Thyroid gland (tissue), 4 donors: ENCODE measurements at regions not wholly inside any gene's neighbourhood (a gene's known extent, or its start where the extent isn't known, plus 50 kb on each side); places are given as distances from the start of the nearest gene placed in this dataset.

Experiments
- POLR2A ChIP-seq, 2 donors: fragments of 450-650 bp; IDR thresholded peaks; one replicate each; pipeline ENCODE4 v1.6.1; 2017; ENCODE audit warnings: antibody characterized with exemption in 2 of 2, mild to moderate bottlenecking in 2 of 2, moderate library complexity in 1 of 2
- TF ChIP-seq, protein P1 (sequence below), 6 experiments: fragments of 200-600 bp in 3 of 6; fragments of 450-650 bp in 3 of 6; sonication (generic) in 3 of 6; IDR thresholded peaks; one replicate each; pipeline ENCODE4 v1.5.1; 2016 to 2019; ENCODE audit warnings: antibody characterized with exemption in 6 of 6, mild to moderate bottlenecking in 2 of 6, inconsistent platforms in 1 of 6, moderate library complexity in 1 of 6

DNA sequence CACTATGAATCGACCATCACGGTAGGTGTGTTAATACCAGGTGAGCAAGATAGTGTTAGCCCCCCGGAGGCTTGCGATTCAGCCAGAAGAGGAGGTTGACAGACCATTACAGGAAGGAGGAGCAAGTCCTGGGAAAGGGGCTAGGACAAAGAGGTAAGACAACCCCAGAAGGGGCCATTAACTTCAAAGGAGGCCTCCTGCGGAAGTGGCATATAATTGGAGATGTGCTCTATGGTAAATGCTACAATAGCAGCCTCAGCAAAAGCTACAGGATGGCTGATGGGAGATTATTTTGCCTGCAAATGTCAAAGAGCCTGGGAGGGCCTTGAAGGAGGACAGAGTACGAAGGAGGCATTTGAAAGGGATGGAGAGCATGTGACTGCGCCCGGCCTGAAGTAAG, 108.6 kb upstream of the CITED2 start:
- TF ChIP-seq POLR2A (IDR thresholded peaks at IDR 0.05) = no peak
- TF ChIP-seq, protein P1, sequence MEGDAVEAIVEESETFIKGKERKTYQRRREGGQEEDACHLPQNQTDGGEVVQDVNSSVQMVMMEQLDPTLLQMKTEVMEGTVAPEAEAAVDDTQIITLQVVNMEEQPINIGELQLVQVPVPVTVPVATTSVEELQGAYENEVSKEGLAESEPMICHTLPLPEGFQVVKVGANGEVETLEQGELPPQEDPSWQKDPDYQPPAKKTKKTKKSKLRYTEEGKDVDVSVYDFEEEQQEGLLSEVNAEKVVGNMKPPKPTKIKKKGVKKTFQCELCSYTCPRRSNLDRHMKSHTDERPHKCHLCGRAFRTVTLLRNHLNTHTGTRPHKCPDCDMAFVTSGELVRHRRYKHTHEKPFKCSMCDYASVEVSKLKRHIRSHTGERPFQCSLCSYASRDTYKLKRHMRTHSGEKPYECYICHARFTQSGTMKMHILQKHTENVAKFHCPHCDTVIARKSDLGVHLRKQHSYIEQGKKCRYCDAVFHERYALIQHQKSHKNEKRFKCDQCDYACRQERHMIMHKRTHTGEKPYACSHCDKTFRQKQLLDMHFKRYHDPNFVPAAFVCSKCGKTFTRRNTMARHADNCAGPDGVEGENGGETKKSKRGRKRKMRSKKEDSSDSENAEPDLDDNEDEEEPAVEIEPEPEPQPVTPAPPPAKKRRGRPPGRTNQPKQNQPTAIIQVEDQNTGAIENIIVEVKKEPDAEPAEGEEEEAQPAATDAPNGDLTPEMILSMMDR (IDR thresholded peaks at IDR 0.05) = no peak
